HUES48 (cell line): ENCODE measurements at regions not wholly inside any gene's neighbourhood (a gene's known extent, or its start where the extent isn't known, plus 50 kb on each side); places are given as distances from the start of the nearest gene placed in this dataset.

Experiments used
- H3K27ac ChIP-seq: one replicate; pipeline ENCODE4 v1.7.0; 2013; ENCODE audit warnings: low read depth, low read length, inconsistent platforms
- H3K27me3 ChIP-seq: 2 replicates; pipeline ENCODE4 v1.6.1; 2013; ENCODE audit warnings: mild to moderate bottlenecking, low read length; ENCODE audit not compliant: control insufficient read depth, insufficient read depth
- H3K36me3 ChIP-seq: 2 replicates; pipeline ENCODE4 v1.6.1; 2013; ENCODE audit warnings: low read length; ENCODE audit not compliant: control insufficient read depth, insufficient read depth
- H3K4me1 ChIP-seq: 2 replicates; pipeline ENCODE4 v1.6.1; 2013; ENCODE audit warnings: mild to moderate bottlenecking, low read length; ENCODE audit not compliant: control insufficient read depth, insufficient read depth
- H3K4me3 ChIP-seq: 2 replicates; pipeline ENCODE4 v1.5.1; 2013; ENCODE audit warnings: mild to moderate bottlenecking, low read depth, low read length
- H3K9ac ChIP-seq: 2 replicates; pipeline ENCODE4 v1.6.1; 2013; ENCODE audit warnings: mild to moderate bottlenecking, low read depth, low read length, moderate library complexity
- H3K9me3 ChIP-seq: 2 replicates; pipeline ENCODE4 v1.6.1; 2013; ENCODE audit warnings: low read length; ENCODE audit not compliant: control insufficient read depth, insufficient read depth

DNA sequence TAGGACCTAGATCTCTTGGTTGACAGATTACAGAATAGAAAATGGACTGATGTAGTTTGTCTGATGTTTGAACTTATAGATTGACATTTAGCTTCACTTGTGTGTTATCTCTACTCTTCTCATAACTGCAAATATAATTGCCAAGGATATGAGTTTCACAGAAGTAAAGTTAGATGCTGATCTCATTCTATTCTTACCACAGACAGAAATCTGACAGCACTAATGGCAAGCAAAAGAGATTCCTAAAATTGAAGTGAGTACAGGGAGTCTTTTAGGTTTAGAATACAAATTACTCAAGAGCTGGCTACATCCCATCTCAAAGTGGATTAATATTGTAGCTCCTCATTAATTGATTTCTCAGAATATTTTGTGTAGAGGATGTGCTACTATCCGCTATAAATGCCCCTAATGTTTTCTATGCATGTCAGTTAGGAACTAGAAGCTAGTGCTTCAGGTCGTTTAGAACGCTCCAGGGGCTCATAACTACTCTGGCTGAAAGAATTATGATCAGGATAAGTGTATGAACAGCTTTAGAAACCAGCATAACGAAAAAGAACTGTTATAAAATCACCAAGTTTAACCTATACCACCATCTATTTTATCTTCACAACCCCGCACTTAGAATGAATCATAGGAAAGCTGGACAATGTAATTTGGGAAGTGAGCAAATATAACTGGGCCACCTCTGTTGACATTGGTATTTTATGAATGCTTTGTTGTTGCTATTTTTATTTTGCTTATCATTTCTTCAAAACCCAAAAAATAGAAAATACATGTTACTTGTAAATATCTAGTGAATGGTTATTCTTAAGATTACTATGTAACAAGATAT lies 378.8 kb upstream of the REG3G start:
- Histone ChIP-seq H3K36me3 (no peaks in the 10 kb centered on the region), H3K4me1 (no peaks in the 10 kb centered on the region), H3K27me3 (no peaks in the 10 kb centered on the region), H3K4me3 (no peak overlapping the region), H3K9ac (no peak overlapping the region), H3K9me3 (no peaks in the 10 kb centered on the region), H3K27ac (no peak overlapping the region)

DNA sequence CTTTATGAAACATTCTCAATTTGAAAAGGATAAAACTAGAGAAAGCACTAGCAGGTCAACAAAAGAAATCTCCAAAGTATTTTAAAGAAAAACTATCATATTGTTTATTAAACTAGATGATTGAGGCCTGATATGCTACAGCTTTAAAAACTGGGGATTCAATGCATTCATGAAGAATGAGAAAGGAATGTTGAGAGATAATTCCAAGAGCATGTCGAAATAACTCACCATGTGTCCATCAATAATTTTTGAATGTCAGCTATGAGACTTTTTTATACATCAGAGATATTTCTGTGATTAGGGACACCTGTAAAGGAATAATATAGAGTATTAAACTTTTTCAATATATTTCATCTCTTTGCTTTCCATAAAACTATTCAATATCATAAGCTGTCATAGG lies 376.9 kb upstream of the REG3G start:
- H3K9ac ChIP-seq: no peak overlapping the region
- H3K36me3 ChIP-seq: no peaks in the 10 kb centered on the region
- no peaks in the 10 kb centered on the region for H3K4me1 ChIP-seq
- no peak overlapping the region for H3K4me3 ChIP-seq
- no peaks in the 10 kb centered on the region for H3K27me3 ChIP-seq
- no peaks in the 10 kb centered on the region for H3K9me3 ChIP-seq
- H3K27ac ChIP-seq: no peak overlapping the region

DNA sequence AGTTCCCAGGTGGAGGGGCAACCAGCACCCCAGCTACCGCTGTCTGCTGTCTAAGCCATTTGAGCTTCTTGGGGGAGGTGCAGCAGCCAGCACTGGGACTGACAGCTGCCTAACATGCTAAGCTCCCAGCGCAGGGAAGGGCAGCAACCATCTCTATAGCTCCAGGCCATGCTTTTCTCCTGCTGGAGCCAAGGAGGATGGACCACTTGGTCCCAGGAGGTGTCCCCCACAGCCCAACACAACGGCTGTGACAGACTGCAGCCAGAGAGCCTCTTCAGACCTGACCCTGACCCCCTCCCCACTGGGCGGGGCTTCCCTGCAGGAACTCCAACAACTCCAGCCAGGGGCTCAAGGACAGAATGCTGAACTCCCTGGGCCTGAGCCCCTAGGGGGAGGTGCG lies 370.6 kb upstream of the REG3G start:
- H3K9me3 ChIP-seq: no peaks in the 10 kb centered on the region; the same call in 1 of the 2 replicates
- H3K4me3 ChIP-seq: no peak overlapping the region

DNA sequence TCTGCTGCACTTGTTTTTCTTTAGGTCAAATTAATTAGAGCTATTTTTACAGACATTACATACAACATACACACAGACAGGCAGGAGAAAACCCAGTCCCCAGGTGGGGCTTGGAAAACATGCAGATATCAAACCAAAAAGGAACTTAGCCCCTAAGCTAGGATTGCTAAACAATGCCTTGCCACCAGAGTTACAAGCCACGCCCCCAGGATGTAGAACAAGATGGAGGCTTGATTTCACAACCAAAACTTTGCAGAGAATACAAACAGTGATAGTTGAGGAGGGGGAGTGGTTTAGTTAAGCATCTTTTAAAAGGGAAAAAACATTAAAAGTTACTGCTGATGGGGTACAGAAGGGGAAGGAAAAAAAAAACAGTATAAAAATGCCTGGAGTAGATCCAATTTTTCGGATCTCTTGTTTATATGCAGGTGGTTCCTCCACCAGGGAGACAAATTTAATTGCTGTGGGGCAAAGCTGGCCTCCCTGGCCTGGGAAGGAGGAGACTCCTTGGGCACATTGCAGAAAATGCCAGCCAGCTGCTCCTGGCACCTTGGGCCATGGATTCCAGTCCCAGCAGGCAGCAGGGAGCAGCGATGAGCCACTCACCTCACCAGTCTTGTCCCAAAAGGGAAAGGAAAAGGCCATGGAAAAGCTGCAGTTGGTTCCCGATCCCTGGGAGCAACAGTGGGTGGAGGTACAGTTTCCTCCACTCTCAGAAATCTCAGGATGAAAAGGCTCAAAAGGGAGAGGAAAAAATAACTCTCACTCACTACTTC lies 348.4 kb upstream of the REG3G start:
- Histone ChIP-seq H3K27ac (no peak overlapping the region), H3K9me3 (no peaks in the 10 kb centered on the region), H3K4me1 (no peaks in the 10 kb centered on the region), H3K36me3 (no peaks in the 10 kb centered on the region), H3K27me3 (no peaks in the 10 kb centered on the region), H3K9ac (no peak overlapping the region), H3K4me3 (no peak overlapping the region)

More for the DNA sequence above, 370.6 kb upstream of the REG3G start:
- H3K4me1 ChIP-seq: no peaks in the 10 kb centered on the region
- H3K36me3 ChIP-seq: no peaks in the 10 kb centered on the region
- H3K9ac ChIP-seq: no peak overlapping the region
- no peak overlapping the region for H3K27ac ChIP-seq
- no peaks in the 10 kb centered on the region for H3K27me3 ChIP-seq

DNA sequence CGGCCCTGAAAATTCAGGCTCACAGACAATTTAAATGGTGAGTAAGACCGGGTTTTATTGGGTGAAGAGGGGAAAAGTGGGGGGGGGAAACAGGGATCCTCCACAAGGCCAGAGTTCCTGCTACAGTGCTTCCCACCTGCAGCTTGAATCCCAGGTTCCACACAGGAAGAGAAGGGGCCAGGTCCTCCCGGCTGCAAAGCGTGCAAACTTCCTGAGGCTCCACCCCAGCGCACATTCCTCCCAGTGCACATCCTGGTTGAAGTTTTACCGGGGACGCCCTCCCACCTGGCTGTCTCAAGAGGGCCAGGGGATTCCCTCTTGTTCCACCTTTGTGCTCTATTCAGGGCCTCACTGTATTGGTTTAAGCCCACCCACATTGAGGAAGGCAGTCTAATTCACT lies 347.7 kb upstream of the REG3G start:
- Histone ChIP-seq H3K27ac (no peak overlapping the region), H3K9ac (no peak overlapping the region), H3K36me3 (no peaks in the 10 kb centered on the region), H3K9me3 (no peaks in the 10 kb centered on the region), H3K4me3 (no peak overlapping the region), H3K4me1 (no peaks in the 10 kb centered on the region), H3K27me3 (no peaks in the 10 kb centered on the region)

DNA sequence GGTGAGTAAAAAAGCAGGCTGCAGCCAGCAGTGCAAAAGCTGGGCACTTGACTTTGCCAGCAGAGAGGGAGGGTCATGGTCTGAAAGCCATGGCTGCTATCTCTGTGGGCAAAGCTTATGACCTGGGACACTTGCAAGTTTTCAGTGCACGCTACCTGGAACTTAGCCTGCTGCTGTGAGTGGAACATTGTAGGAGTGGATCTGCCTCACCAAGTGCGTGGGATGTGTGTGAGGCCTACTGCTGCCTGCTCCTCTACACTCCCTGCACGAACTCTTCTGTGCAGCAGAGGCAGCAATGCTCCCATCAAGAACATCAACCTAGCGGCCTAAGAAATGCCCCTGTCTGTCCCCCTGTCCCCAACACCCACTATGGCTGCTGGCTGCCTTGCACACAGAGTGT lies 344.1 kb upstream of the REG3G start:
- Histone ChIP-seq H3K4me3 (no peak overlapping the region), H3K9ac (no peak overlapping the region), H3K36me3 (no peaks in the 10 kb centered on the region), H3K9me3 (no peaks in the 10 kb centered on the region), H3K27me3 (no peaks in the 10 kb centered on the region), H3K4me1 (no peaks in the 10 kb centered on the region), H3K27ac (no peak overlapping the region)

DNA sequence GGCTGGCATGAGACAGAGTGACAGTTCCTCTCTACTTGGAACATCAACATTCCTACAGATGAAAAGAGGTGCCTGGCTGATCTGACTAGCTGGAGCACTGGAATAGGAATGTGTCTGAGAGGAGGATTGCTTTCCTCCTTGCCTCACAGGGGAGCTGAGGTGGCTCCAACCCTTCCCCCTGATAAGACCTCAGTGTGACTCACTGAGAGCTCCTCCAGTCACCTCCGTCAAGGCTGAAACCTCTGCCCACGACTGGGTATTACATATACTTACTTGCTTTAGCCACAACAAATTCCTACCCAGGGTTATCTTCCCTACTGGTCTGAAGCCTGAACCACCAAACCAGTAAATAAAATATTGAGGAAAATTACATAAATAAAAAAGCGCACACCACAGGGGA lies 342.7 kb upstream of the REG3G start:
- Histone ChIP-seq H3K4me3 (no peak overlapping the region), H3K27me3 (no peaks in the 10 kb centered on the region), H3K4me1 (no peaks in the 10 kb centered on the region), H3K9ac (no peak overlapping the region), H3K36me3 (no peaks in the 10 kb centered on the region), H3K27ac (no peak overlapping the region), H3K9me3 (no peaks in the 10 kb centered on the region)

DNA sequence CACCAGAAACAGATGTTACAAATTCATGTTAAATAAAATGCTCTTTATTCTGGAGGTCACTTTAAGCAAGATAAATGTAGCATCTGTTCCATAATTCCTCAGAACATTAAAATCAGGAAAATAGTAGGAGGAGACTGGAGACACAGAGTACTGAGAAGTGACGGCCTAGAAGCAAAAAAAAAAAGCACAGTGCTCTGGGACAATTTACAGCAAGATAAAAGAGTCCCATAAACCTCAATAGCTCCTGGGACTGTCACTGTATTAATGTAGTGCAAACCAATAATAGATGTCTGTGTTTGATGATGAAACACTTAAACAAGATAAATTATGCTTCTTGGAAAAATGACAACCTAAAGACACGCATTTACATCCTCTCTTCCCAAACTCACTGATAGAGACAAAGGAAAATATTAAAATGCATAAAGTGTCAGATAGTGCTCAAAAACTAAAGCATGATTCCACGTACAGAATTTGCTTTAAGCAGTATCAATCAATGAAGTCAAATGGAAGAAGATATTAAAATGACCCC lies 338.8 kb upstream of the REG3G start:
- Histone ChIP-seq H3K9me3 (no peaks in the 10 kb centered on the region), H3K27me3 (no peaks in the 10 kb centered on the region), H3K4me1 (no peaks in the 10 kb centered on the region), H3K4me3 (no peak overlapping the region), H3K27ac (no peak overlapping the region), H3K9ac (no peak overlapping the region), H3K36me3 (no peaks in the 10 kb centered on the region)

DNA sequence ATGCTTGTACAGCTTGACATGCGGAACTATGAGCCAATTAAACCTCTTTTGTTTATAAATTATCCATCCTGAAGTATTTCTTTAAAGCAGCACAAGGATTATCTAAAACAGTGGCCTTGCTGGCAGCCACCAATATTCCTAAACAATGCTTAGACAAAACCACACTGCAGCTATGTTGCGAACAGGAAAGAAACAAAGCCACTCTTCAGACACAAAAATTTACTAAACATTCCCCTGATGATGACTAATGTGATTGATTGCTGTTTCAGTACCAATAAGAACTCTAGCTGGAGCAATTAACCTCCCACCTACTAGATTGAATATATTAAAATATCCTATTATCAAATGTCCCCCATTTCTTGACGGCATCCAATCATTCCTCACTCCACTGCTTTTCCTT lies 325.8 kb upstream of the REG3G start:
- Histone ChIP-seq H3K36me3 (no peaks in the 10 kb centered on the region), H3K4me1 (no peaks in the 10 kb centered on the region), H3K27ac (no peak overlapping the region), H3K4me3 (no peak overlapping the region), H3K9me3 (no peaks in the 10 kb centered on the region), H3K27me3 (no peaks in the 10 kb centered on the region), H3K9ac (no peak overlapping the region)

DNA sequence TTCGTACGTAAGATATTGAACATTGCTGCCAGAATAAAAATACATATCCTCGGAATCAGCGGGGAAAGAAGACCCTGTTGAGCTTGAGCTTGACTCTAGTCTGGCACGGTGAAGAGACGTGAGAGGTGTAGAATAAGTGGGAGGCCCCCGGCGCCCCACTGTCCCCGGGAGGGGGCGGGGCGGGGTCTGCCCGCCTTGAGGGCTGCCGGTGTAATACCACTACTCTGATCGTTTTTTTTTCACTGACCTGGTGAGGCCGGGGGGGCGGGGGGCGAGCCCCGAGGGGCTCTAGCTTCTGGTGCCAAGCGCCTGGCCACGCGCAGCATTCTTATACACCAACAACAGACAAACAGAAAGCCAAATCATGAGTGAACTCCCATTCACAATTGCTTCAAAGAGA lies 324.0 kb upstream of the REG3G start:
- no peak overlapping the region for H3K4me3 ChIP-seq
- no peaks in the 10 kb centered on the region for H3K36me3 ChIP-seq
- H3K4me1 ChIP-seq: no peaks in the 10 kb centered on the region
- H3K9me3 ChIP-seq: no peaks in the 10 kb centered on the region
- H3K27ac ChIP-seq: no peak overlapping the region
- no peaks in the 10 kb centered on the region for H3K27me3 ChIP-seq
- H3K9ac ChIP-seq: no peak overlapping the region

DNA sequence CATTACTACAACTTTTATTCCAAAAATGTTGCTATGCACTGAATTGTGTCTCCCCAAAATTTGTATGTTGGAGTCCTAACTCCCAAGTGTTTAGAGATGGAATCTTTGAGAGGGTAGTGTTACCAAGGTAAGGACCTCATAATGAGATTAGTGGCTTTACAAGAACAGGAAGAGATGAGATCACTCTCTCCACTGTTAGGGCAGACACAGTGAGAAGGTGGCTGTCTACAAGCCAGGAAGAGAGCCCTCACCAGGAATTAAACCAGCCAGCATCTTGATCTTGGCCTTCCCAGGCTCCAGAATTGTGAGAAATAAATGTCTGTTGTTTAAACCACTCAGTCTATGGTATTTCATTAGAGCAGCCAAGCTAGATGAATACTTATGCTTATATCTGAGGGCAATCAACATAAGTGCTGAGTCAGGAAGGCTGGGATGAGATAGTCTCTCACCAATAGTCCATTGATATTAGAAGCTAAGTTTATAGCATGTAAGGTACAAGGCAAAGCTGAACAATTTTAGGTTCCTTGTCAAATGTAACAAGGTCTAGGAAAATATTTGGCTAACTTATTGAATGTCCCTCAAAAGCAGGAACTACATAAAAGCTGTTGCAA lies 317.6 kb upstream of the REG3G start:
- Histone ChIP-seq H3K4me1 (no peaks in the 10 kb centered on the region), H3K9ac (no peak overlapping the region), H3K27ac (no peak overlapping the region), H3K4me3 (no peak overlapping the region), H3K9me3 (no peaks in the 10 kb centered on the region), H3K36me3 (no peaks in the 10 kb centered on the region), H3K27me3 (no peaks in the 10 kb centered on the region)
